Progenitor cell of endocrine pancreas (in vitro differentiated cells): ENCODE measurements at regions not wholly inside any gene's neighbourhood (a gene's known extent, or its start where the extent isn't known, plus 50 kb on each side); places are given as distances from the start of the nearest gene placed in this dataset.

Experiments
- DNase-seq: peaks from one replicate; pipeline ENCODE4 v3.0.0; 2021; ENCODE audit warnings: low spot score; ENCODE audit not compliant: unreplicated experiment
- H3K27ac Mint-ChIP-seq: 2 replicates; pipeline ENCODE4 v1.8.0; 2021; ENCODE audit warnings: mild to moderate bottlenecking, moderate library complexity, mixed read lengths
- H3K27me3 Mint-ChIP-seq: 2 replicates; pipeline ENCODE4 v1.8.0; 2021; ENCODE audit warnings: mixed read lengths
- H3K36me3 Mint-ChIP-seq: 2 replicates; pipeline ENCODE4 v1.8.0; 2022; ENCODE audit warnings: mixed read lengths; ENCODE audit not compliant: insufficient read depth
- H3K4me1 Mint-ChIP-seq: 2 replicates; pipeline ENCODE4 v1.8.0; 2021; ENCODE audit warnings: low read depth, mixed read lengths
- H3K4me3 Mint-ChIP-seq: 2 replicates; pipeline ENCODE4 v1.8.0; 2021; ENCODE audit warnings: low read depth, mild to moderate bottlenecking, moderate library complexity, mixed read lengths
- H3K9me3 Mint-ChIP-seq: 2 replicates; pipeline ENCODE4 v1.8.0; 2021; ENCODE audit warnings: low read depth, mixed read lengths
- CTCF ChIP-seq: fragments of 200-600 bp; sonication (generic); IDR thresholded peaks from one replicate; pipeline ENCODE4 v1.5.0; 2021; ENCODE audit warnings: antibody characterized with exemption, mild to moderate bottlenecking; ENCODE audit not compliant: unreplicated experiment

DNA sequence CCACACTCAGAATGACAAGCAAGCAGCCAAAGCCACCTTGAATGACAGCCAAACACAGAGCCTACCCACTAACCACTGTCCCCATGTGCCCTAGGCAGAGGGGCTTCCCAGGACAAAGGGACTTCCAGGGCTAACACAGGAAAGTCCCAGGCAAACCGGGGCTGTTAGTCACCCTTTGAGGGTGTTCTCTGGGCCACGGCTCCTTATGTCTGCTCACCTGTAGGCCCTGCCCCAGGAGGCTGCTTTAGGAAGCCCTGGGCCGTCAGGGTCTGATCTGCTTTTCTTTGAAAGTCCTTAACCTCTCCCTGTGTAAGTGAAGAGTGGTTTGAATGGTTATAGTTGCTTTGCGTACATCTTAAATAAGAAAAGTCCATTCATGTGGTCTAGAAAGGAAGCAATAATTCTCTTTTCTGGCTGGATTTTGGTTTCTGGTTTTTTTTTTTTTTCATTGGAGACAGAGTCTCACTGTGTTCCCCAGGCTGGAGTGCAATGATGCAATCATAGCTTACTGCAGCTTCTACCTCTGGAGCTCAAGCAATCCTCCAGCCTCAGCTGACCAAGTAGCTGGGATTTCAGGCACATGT, 161.4 kb downstream of the EFNB2 start:
- DNase-seq = no peak
- Mint-ChIP-seq H3K4me1 (peaks cover 18% of the 10 kb centered on the region), H3K4me3 (no peak overlapping the region), H3K27ac (no peak overlapping the region), H3K9me3 (peaks cover 2% of the 10 kb centered on the region), H3K36me3 (no peaks in the 10 kb centered on the region), H3K27me3 (no peaks in the 10 kb centered on the region)
- TF ChIP-seq CTCF = no peak

DNA sequence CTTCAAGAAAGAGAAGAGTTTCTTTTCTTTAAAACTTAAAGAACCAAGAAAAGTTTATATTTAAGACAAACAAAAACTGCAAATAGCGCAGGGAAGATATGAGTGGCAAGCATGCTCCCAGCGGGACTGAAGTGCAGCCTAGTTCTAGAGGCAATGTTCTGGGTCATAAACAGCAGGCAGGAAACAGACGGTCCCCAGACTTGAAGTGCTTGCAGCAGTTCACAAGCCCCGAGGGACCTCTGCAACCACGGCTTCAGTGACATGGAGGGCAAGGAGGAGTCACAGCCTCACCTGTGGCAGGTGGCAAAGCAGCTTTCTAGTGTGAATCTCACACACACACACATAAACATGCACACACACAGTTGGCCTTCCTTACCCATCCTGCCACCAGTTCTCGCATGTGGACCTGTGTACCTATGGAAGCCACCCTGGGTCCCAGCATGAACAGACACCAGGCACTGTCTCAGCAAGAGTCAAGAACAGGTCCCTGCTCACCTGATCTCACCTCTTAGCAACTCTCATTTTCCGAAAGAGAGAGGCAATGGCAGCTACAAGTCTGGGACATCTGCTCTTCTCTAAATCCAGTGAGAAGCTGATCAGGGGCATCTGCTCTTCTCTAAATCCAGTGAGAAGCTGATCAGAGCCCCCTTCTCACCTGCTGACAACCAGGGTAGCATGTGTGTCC, 162.0 kb downstream of the EFNB2 start:
- H3K27me3 Mint-ChIP-seq = no peaks in the 10 kb centered on the region
- TF ChIP-seq CTCF = no peak
- H3K27ac Mint-ChIP-seq = no peak overlapping the region
- no peak overlapping the region for H3K4me3 Mint-ChIP-seq
- no peaks in the 10 kb centered on the region for H3K36me3 Mint-ChIP-seq
- DNase-seq = no peak
- H3K4me1 Mint-ChIP-seq = peaks cover 19% of the 10 kb centered on the region
- peaks cover 2% of the 10 kb centered on the region for H3K9me3 Mint-ChIP-seq

DNA sequence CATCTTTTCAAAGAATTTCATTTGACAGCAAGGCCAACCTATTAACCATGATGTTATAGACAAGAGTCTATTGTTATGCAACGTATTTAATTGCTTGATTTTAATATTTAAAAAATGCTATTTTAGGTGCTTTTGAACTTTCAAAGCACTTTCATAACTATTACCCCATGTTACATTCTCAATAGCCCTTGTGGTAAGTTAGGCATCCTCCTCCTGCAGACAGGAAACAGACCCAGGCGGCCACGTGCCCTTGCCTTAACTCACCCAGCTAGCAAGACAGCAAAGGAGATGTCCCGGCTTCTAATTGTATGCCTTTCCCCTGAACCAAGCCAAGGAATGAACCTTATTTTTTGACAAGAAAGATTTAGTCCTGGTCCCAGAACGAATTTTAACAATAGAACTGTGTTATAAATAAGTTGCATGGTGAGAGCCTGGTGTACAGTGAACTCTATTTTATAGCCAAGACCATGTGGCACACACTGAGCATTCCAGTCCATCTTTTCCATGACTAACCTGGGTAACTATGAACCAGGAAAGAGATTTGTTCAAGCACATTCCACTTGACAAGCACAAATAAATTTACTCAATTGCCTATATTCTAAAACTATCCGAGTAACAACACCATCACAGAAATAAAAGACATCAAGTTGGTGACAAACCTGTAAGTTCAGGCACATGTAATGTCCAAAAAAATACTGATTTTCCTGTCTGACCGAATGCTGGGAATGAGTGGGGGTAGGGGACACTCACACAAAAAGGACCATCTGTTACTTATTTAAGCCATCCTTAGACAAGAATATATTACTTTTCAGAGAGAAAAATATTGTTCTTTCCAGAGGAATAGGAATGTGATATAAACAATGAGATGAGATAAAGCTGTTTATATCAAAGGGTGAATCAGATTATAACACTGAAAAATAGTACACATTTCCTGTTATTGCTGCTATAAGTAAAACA, 163.0 kb downstream of the EFNB2 start:
- Mint-ChIP-seq H3K4me3 (no peak overlapping the region), H3K4me1 (peaks cover 16% of the 10 kb centered on the region), H3K27ac (no peak overlapping the region), H3K27me3 (no peaks in the 10 kb centered on the region), H3K36me3 (no peaks in the 10 kb centered on the region), H3K9me3 (peaks cover 2% of the 10 kb centered on the region)
- no peak for DNase-seq
- no peak for TF ChIP-seq CTCF

DNA sequence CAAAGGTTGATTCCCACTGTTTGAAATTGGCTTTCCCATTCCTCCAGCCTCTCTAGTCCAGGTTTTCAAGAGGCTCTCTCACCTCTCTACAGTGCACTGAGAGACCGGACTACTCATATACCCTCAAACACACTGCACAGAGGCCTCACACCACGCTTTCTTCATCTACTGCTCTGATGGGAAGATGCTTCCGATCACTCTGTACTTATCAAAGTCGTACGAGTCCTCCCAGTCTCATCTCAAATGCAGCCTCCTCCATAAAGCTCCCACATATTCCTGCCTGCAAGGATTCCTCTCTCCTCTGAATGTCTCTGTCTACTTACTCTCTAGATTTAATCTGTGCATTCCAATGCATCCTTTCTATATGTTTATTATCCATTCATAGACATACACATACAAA, 164.4 kb downstream of the EFNB2 start:
- no peaks in the 10 kb centered on the region for H3K36me3 Mint-ChIP-seq
- H3K27me3 Mint-ChIP-seq = no peaks in the 10 kb centered on the region
- peaks cover 5% of the 10 kb centered on the region for H3K9me3 Mint-ChIP-seq
- TF ChIP-seq CTCF = no peak
- H3K27ac Mint-ChIP-seq = no peak overlapping the region
- H3K4me3 Mint-ChIP-seq = no peak overlapping the region
- DNase-seq = no peak
- peaks cover 19% of the 10 kb centered on the region for H3K4me1 Mint-ChIP-seq

GRCh38 chr13:106369858-106370257, 165.6 kb downstream of the EFNB2 start:
- H3K4me1 Mint-ChIP-seq = peaks cover 19% of the 10 kb centered on the region
- no peaks in the 10 kb centered on the region for H3K36me3 Mint-ChIP-seq
- no peak overlapping the region for H3K27ac Mint-ChIP-seq
- H3K9me3 Mint-ChIP-seq = peaks cover 8% of the 10 kb centered on the region
- TF ChIP-seq CTCF = no peak
- no peaks in the 10 kb centered on the region for H3K27me3 Mint-ChIP-seq
- H3K4me3 Mint-ChIP-seq = no peak overlapping the region
- DNase-seq = no peak
